Esophagus muscularis mucosa (tissue), 4 donors: ENCODE measurements at regions not wholly inside any gene's neighbourhood (a gene's known extent, or its start where the extent isn't known, plus 50 kb on each side); places are given as distances from the start of the nearest gene placed in this dataset.

Experiments
- EP300 ChIP-seq: sonication (generic); formaldehyde crosslinking; IDR thresholded peaks from one replicate; pipeline ENCODE4 v1.6.1; 2017; ENCODE audit warnings: antibody characterized with exemption
- POLR2A ChIP-seq: fragments of 450-650 bp; IDR thresholded peaks from one replicate; pipeline ENCODE4 v1.6.1; 2017; ENCODE audit warnings: antibody characterized with exemption, moderate library complexity, mild to moderate bottlenecking, low read depth
- POLR2AphosphoS5 ChIP-seq, 2 donors: sonication (generic); formaldehyde crosslinking; IDR thresholded peaks; one replicate each; pipeline ENCODE4 v1.6.1; 2017; ENCODE audit warnings: antibody characterized with exemption in 2 of 2
- TF ChIP-seq, protein P1 (sequence below), 3 experiments: fragments of 200-600 bp in 2 of 3; fragments of 450-650 bp in 1 of 3; sonication (generic) in 2 of 3; IDR thresholded peaks; one replicate each; pipeline ENCODE4 v1.5.1; 2017 to 2019; ENCODE audit warnings: antibody characterized with exemption in 3 of 3, mild to moderate bottlenecking in 2 of 3, moderate library complexity in 1 of 3

DNA sequence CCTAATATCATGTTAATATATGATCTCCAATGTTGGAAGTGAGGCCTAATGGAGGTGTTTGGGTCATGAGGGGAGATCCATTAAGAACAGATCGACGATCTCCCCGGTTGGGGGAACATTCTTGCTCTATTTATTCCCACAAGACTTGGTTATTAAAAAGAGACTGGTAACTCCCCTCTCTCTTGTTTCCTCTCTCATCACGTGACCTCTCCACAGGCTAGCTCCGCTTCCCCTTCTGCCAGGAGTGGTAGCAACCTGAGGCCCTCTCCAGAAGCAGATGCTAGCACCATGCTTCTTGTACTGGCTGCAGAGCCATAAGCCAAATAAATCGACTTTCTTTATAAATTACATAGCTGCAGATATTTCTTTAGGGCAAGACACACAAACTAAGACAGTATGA lies 794.4 kb downstream of the MTRR start:
- TF ChIP-seq, protein P1, sequence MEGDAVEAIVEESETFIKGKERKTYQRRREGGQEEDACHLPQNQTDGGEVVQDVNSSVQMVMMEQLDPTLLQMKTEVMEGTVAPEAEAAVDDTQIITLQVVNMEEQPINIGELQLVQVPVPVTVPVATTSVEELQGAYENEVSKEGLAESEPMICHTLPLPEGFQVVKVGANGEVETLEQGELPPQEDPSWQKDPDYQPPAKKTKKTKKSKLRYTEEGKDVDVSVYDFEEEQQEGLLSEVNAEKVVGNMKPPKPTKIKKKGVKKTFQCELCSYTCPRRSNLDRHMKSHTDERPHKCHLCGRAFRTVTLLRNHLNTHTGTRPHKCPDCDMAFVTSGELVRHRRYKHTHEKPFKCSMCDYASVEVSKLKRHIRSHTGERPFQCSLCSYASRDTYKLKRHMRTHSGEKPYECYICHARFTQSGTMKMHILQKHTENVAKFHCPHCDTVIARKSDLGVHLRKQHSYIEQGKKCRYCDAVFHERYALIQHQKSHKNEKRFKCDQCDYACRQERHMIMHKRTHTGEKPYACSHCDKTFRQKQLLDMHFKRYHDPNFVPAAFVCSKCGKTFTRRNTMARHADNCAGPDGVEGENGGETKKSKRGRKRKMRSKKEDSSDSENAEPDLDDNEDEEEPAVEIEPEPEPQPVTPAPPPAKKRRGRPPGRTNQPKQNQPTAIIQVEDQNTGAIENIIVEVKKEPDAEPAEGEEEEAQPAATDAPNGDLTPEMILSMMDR (IDR thresholded peaks at IDR 0.05) = no peak
- TF ChIP-seq POLR2A (no peak), EP300 (no peak), POLR2AphosphoS5 (IDR thresholded peaks at IDR 0.05) (no peak)
